Calu3 (cell line): ENCODE measurements at regions not wholly inside any gene's neighbourhood (a gene's known extent, or its start where the extent isn't known, plus 50 kb on each side); places are given as distances from the start of the nearest gene placed in this dataset.

Experiments used
- BruUV-seq: library from RNA; stranded (reverse); fragments of 400-500 nt; replicated peaks from 2 replicates; lab custom pipeline; 2021; lab: Mats Ljungman, UMichigan
- CTCF ChIA-PET: fragments of 300-600 bp; sonication (Branson Sonifier 250); formaldehyde crosslinking; loops from one replicate; lab custom pipeline; 2022; ENCODE audit warnings: antibody characterized with exemption; lab: Charles Lee
- DNase-seq: peaks from one replicate; pipeline ENCODE4 v3.0.0; 2022
- H3K27ac Mint-ChIP-seq: one replicate; pipeline ENCODE4 v1.8.0; 2022; ENCODE audit warnings: mixed read lengths; ENCODE audit not compliant: unreplicated experiment
- H3K27me3 Mint-ChIP-seq: one replicate; pipeline ENCODE4 v1.8.0; 2022; ENCODE audit warnings: mixed read lengths; ENCODE audit not compliant: unreplicated experiment
- H3K36me3 Mint-ChIP-seq: one replicate; pipeline ENCODE4 v1.8.0; 2022; ENCODE audit warnings: mild to moderate bottlenecking, moderate library complexity, mixed read lengths; ENCODE audit not compliant: insufficient read depth, unreplicated experiment
- H3K4me1 Mint-ChIP-seq: one replicate; pipeline ENCODE4 v1.8.0; 2022; ENCODE audit warnings: mild to moderate bottlenecking, low read depth, mixed read lengths; ENCODE audit not compliant: unreplicated experiment
- H3K4me3 Mint-ChIP-seq: one replicate; pipeline ENCODE4 v1.8.0; 2022; ENCODE audit warnings: mild to moderate bottlenecking, low read depth, moderate library complexity, mixed read lengths; ENCODE audit not compliant: unreplicated experiment
- H3K9me3 Mint-ChIP-seq: one replicate; pipeline ENCODE4 v1.8.0; 2022; ENCODE audit warnings: low read depth, mixed read lengths; ENCODE audit not compliant: unreplicated experiment
- intact Hi-C: fragments of 100-400 bp; cut with micrococcal nuclease; formaldehyde crosslinking; loops from one replicate; pipeline ENCODE4 v1.10.0; 2022; ENCODE audit not compliant: unreplicated experiment
- TF ChIP-seq, protein P1 (sequence below): fragments of 200-600 bp; IDR thresholded peaks from one replicate; pipeline ENCODE4 v1.8.0; 2022; ENCODE audit warnings: antibody characterized with exemption; ENCODE audit not compliant: unreplicated experiment

DNA sequence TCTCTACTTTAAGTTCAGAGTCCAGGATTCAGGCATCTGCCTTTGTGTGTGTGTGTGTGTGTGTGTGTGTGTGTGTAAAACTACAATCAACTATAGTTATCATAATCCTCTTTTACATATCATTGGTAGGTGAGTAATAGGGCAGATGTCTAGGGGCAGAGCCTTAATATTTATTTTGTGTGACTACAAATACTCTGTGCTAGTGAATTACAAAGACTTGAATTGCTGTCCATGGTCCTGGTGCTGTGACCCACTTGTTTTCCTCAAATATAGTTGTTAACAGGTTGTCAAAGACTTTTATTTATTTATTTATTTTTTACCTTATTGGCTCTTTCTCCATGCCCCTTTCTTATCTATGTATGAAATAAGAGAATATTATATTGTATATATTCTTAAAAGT lies 196.8 kb downstream of the ANXA1 start:
- Mint-ChIP-seq H3K9me3 (no peaks in the 10 kb centered on the region), H3K4me3 (no peak overlapping the region), H3K4me1 (peaks cover 9% of the 10 kb centered on the region), H3K27me3 (no peaks in the 10 kb centered on the region), H3K36me3 (no peaks in the 10 kb centered on the region), H3K27ac (no peak overlapping the region)
- DNase-seq, result no peak
- CTCF ChIA-PET, result interaction anchor here (1.1 kb wide), 1 partner anchor 8 kb away, joined by 3 read pairs; no protein-coding TSS in a partner anchor
- intact Hi-C loops, result loop anchor here (5.0 to 10.0 kb wide), 2 partner anchors 76 to 216 kb away; no protein-coding TSS in a partner anchor
- BruUV-seq, result no TSS peak
- TF ChIP-seq, protein P1, sequence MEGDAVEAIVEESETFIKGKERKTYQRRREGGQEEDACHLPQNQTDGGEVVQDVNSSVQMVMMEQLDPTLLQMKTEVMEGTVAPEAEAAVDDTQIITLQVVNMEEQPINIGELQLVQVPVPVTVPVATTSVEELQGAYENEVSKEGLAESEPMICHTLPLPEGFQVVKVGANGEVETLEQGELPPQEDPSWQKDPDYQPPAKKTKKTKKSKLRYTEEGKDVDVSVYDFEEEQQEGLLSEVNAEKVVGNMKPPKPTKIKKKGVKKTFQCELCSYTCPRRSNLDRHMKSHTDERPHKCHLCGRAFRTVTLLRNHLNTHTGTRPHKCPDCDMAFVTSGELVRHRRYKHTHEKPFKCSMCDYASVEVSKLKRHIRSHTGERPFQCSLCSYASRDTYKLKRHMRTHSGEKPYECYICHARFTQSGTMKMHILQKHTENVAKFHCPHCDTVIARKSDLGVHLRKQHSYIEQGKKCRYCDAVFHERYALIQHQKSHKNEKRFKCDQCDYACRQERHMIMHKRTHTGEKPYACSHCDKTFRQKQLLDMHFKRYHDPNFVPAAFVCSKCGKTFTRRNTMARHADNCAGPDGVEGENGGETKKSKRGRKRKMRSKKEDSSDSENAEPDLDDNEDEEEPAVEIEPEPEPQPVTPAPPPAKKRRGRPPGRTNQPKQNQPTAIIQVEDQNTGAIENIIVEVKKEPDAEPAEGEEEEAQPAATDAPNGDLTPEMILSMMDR, result no peak

DNA sequence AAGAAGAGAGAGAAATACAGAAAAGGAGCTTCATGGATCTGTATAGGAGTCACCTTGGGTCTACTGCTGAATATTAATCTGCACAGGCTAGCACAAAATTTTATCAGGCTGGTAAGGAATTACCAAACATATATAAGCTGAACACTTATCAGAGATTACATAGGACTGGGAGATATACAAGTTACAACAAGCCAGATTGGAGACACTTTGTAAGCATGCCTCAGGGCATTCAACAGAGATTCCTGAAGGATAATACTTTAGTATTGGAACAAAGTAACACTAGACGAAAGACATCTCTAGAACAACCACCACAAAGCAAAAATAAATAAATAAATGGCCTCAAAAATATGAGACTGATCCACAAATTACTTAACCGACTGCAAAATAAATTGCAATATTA lies 197.8 kb downstream of the ANXA1 start:
- H3K4me3 Mint-ChIP-seq, result no peak overlapping the region
- no peak overlapping the region for H3K27ac Mint-ChIP-seq
- no TSS peak for BruUV-seq
- H3K4me1 Mint-ChIP-seq, result peaks cover 9% of the 10 kb centered on the region
- intact Hi-C loops, result loop anchor here (5.0 to 10.0 kb wide), 2 partner anchors 77 to 215 kb away; no protein-coding TSS in a partner anchor
- no peak for DNase-seq
- CTCF ChIA-PET, result no interaction called here
- H3K27me3 Mint-ChIP-seq, result no peaks in the 10 kb centered on the region
- TF ChIP-seq, protein P1, result no peak
- no peaks in the 10 kb centered on the region for H3K9me3 Mint-ChIP-seq
- H3K36me3 Mint-ChIP-seq, result no peaks in the 10 kb centered on the region

DNA sequence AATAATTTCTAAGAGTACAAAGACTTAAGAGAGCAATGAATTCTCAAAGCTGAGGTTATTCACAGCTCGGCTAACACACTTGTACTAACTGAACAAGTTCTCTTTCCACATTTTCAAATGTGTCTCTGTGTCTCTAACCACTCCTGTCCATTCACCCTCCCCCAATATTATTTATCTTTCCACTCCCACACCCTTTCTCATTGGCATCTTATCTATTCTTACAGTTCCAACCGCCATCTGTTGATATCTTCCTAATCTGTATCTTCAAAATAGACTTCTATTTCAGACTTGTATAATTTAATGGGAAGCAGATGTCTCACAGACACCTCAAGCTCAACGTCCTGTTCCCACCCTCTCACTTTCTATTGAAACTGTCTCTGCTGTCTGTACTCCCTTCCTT lies 205.9 kb downstream of the ANXA1 start:
- no peaks in the 10 kb centered on the region for H3K9me3 Mint-ChIP-seq
- no TSS peak for BruUV-seq
- no peak overlapping the region for H3K4me3 Mint-ChIP-seq
- no peaks in the 10 kb centered on the region for H3K36me3 Mint-ChIP-seq
- H3K27me3 Mint-ChIP-seq, result no peaks in the 10 kb centered on the region
- TF ChIP-seq, protein P1, result no peak
- no peak overlapping the region for H3K27ac Mint-ChIP-seq
- CTCF ChIA-PET, result interaction anchor here (0.9 kb wide), 1 partner anchor 157 kb away, joined by 3 read pairs; no protein-coding TSS in a partner anchor
- no peak for DNase-seq
- peaks cover 7% of the 10 kb centered on the region for H3K4me1 Mint-ChIP-seq
- intact Hi-C loops, result loop anchor here (2.0 kb wide), 1 partner anchor 65 kb away; no protein-coding TSS in a partner anchor

DNA sequence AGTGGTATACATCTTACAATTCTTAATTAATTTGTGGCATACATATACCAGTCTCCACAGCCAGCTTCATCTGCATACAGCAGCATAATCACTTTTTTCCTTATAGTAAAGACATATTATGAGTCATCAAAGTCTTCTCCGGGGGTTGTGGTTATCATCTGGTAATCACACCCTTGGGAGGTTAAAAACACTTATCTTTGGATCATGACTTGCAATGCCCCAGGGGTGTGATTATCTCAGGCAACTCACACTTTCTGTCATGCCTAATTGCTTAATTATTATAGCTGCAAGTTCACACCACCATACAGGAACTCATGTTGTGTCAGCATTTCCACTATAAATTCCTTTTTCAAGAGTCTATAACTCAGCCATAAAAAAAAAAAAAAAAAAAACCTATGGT lies 218.4 kb downstream of the ANXA1 start:
- CTCF ChIA-PET, result no interaction called here
- TF ChIP-seq, protein P1, result no peak
- no TSS peak for BruUV-seq
- Mint-ChIP-seq H3K4me3 (no peak overlapping the region), H3K27ac (no peak overlapping the region), H3K4me1 (no peaks in the 10 kb centered on the region), H3K27me3 (no peaks in the 10 kb centered on the region), H3K9me3 (peaks cover 2% of the 10 kb centered on the region), H3K36me3 (no peaks in the 10 kb centered on the region)
- no peak for DNase-seq
- intact Hi-C loops, result no loop called here
